Astrocyte (in vitro differentiated cells and primary cell): ENCODE measurements at regions not wholly inside any gene's neighbourhood (a gene's known extent, or its start where the extent isn't known, plus 50 kb on each side); places are given as distances from the start of the nearest gene placed in this dataset.

ENCODE experiments used
- DNase-seq: peaks from one replicate; pipeline ENCODE4 v3.0.0-alpha.2; 2010; ENCODE audit warnings: low read depth
- FAIRE-seq: peaks from 2 replicates; lab custom pipeline; 2011; peaks lifted over from hg19 to GRCh38; lab: Jason Lieb, UNC
- H2AFZ ChIP-seq: 2 replicates; pipeline ENCODE4 v1.6.0; 2012; ENCODE audit warnings: low read depth, low read length, inconsistent platforms
- H3K27ac ChIP-seq: 2 replicates; pipeline ENCODE4 v1.5.1; 2011; ENCODE audit warnings: low read depth, low read length, inconsistent platforms
- H3K27me3 ChIP-seq: 2 replicates; pipeline ENCODE4 v1.6.0; 2011; ENCODE audit warnings: low read length, inconsistent platforms; ENCODE audit not compliant: insufficient read depth
- H3K36me3 ChIP-seq: 2 replicates; pipeline ENCODE4 v1.5.1; 2011; ENCODE audit warnings: low read length, inconsistent platforms; ENCODE audit not compliant: insufficient read depth
- H3K4me1 ChIP-seq: 2 replicates; pipeline ENCODE4 v1.5.1; 2011; ENCODE audit warnings: low read length, inconsistent platforms; ENCODE audit not compliant: insufficient read depth
- H3K4me2 ChIP-seq: 2 replicates; pipeline ENCODE4 v1.6.0; 2012; ENCODE audit warnings: low read length, inconsistent platforms
- H3K4me3 ChIP-seq: 2 replicates; pipeline ENCODE4 v1.5.1; 2011; ENCODE audit warnings: low read depth, mild to moderate bottlenecking, low read length, inconsistent platforms; ENCODE audit not compliant: insufficient read depth
- H3K79me2 ChIP-seq: 2 replicates; pipeline ENCODE4 v1.6.0; 2012; ENCODE audit warnings: mild to moderate bottlenecking, low read length, inconsistent platforms; ENCODE audit not compliant: insufficient read depth
- H3K9ac ChIP-seq: 2 replicates; pipeline ENCODE4 v1.6.0; 2012; ENCODE audit warnings: mild to moderate bottlenecking, low read length, inconsistent platforms
- H3K9me3 ChIP-seq: 2 replicates; pipeline ENCODE4 v1.5.1; 2012; ENCODE audit warnings: low read depth, mild to moderate bottlenecking, low read length, inconsistent platforms; ENCODE audit not compliant: insufficient read depth
- H4K20me1 ChIP-seq: 2 replicates; pipeline ENCODE4 v1.6.0; 2012; ENCODE audit warnings: low read length, inconsistent platforms; ENCODE audit not compliant: insufficient read depth
- H3K27ac Mint-ChIP-seq: one replicate; pipeline ENCODE4 v1.8.0; 2021; ENCODE audit warnings: mild to moderate bottlenecking, mixed read lengths; ENCODE audit not compliant: unreplicated experiment
- H3K27me3 Mint-ChIP-seq: one replicate; pipeline ENCODE4 v1.8.0; 2021; ENCODE audit warnings: low read depth, mixed read lengths; ENCODE audit not compliant: unreplicated experiment
- H3K36me3 Mint-ChIP-seq: one replicate; pipeline ENCODE4 v1.8.0; 2021; ENCODE audit warnings: low read depth, mixed read lengths; ENCODE audit not compliant: unreplicated experiment
- H3K4me1 Mint-ChIP-seq: one replicate; pipeline ENCODE4 v1.8.0; 2021; ENCODE audit warnings: low read depth, mixed read lengths; ENCODE audit not compliant: unreplicated experiment
- H3K4me3 Mint-ChIP-seq: one replicate; pipeline ENCODE4 v1.8.0; 2021; ENCODE audit warnings: mild to moderate bottlenecking, moderate library complexity, mixed read lengths; ENCODE audit not compliant: unreplicated experiment
- H3K9me3 Mint-ChIP-seq: one replicate; pipeline ENCODE4 v1.8.0; 2021; ENCODE audit warnings: mild to moderate bottlenecking, mixed read lengths; ENCODE audit not compliant: unreplicated experiment
- EZH2 ChIP-seq: IDR thresholded peaks from 2 replicates; pipeline ENCODE4 v1.6.1; 2012; ENCODE audit warnings: mild to moderate bottlenecking, low read length, inconsistent platforms; ENCODE audit not compliant: insufficient read depth
- TF ChIP-seq, protein P1 (sequence below): IDR thresholded peaks from 2 replicates; pipeline ENCODE4 v1.5.1; 2011; ENCODE audit warnings: low read depth, mild to moderate bottlenecking, inconsistent platforms, low read length, moderate library complexity; ENCODE audit not compliant: insufficient read depth

DNA sequence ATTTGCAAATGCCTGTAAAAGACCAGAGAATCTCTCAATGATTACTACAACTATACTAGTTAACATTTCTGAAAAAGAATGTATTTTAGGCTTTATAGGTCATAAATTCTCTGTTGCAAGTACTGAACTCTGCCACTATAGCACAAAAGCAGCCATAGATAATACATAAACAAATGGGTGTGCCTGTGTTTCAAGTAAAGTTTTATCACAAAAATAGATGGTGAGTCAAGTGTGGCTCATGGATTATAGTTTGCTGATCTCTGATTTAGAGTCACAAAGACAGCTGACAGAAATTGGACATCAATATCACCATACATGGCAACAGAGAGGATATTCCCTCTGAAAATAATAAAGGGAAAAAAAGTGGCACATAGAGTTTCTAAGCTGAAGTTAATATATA is 68.1 kb downstream of the FSCB start:
- Mint-ChIP-seq H3K27me3 (no peaks in the 10 kb centered on the region), H3K4me3 (no peak overlapping the region), H3K36me3 (no peaks in the 10 kb centered on the region), H3K9me3 (peaks cover 2% of the 10 kb centered on the region), H3K4me1 (peaks cover 14% of the 10 kb centered on the region), H3K27ac (no peak overlapping the region)
- H3K36me3 ChIP-seq = no peaks in the 10 kb centered on the region
- no peaks in the 10 kb centered on the region for H3K79me2 ChIP-seq
- no peak overlapping the region for H3K4me2 ChIP-seq
- no peaks in the 10 kb centered on the region for H4K20me1 ChIP-seq
- H3K27ac ChIP-seq = no peak overlapping the region
- H2AFZ ChIP-seq = no peak overlapping the region
- DNase-seq (no peak), FAIRE-seq (no peak)
- TF ChIP-seq, protein P1, sequence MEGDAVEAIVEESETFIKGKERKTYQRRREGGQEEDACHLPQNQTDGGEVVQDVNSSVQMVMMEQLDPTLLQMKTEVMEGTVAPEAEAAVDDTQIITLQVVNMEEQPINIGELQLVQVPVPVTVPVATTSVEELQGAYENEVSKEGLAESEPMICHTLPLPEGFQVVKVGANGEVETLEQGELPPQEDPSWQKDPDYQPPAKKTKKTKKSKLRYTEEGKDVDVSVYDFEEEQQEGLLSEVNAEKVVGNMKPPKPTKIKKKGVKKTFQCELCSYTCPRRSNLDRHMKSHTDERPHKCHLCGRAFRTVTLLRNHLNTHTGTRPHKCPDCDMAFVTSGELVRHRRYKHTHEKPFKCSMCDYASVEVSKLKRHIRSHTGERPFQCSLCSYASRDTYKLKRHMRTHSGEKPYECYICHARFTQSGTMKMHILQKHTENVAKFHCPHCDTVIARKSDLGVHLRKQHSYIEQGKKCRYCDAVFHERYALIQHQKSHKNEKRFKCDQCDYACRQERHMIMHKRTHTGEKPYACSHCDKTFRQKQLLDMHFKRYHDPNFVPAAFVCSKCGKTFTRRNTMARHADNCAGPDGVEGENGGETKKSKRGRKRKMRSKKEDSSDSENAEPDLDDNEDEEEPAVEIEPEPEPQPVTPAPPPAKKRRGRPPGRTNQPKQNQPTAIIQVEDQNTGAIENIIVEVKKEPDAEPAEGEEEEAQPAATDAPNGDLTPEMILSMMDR = no peak
- no peak for TF ChIP-seq EZH2
- no peak overlapping the region for H3K4me3 ChIP-seq
- no peak overlapping the region for H3K9ac ChIP-seq
- no peaks in the 10 kb centered on the region for H3K9me3 ChIP-seq
- no peaks in the 10 kb centered on the region for H3K27me3 ChIP-seq
- no peaks in the 10 kb centered on the region for H3K4me1 ChIP-seq

DNA sequence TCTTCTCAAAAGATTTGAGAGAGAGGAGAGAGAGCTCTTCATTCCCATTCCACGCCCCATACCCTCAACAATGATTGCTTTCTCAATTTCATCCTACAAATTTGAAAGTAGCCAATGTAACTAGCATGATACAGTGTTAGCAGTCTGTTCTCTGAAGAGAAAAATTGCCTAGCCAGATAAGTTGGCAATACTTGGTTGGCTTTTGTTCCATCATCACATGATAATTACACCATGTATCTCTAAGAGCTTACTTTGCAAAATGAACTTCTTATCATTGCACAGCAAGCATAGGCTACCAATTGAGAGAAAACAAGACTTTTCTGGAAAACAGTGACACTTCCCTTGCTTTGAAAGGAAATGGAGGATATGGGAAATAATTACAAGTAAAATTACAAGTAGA is 68.9 kb downstream of the FSCB start:
- H3K4me1 Mint-ChIP-seq = peaks cover 14% of the 10 kb centered on the region
- Histone ChIP-seq H3K9me3 (no peaks in the 10 kb centered on the region), H3K36me3 (no peaks in the 10 kb centered on the region), H3K27ac (no peak overlapping the region), H3K27me3 (no peaks in the 10 kb centered on the region), H2AFZ (no peak overlapping the region), H3K9ac (no peak overlapping the region), H4K20me1 (no peaks in the 10 kb centered on the region), H3K79me2 (no peaks in the 10 kb centered on the region), H3K4me2 (no peak overlapping the region), H3K4me1 (no peaks in the 10 kb centered on the region), H3K4me3 (no peak overlapping the region)
- H3K36me3 Mint-ChIP-seq = no peaks in the 10 kb centered on the region
- H3K4me3 Mint-ChIP-seq = no peak overlapping the region
- H3K27ac Mint-ChIP-seq = no peak overlapping the region
- TF ChIP-seq, protein P1 = no peak
- TF ChIP-seq EZH2 = no peak
- H3K27me3 Mint-ChIP-seq = no peaks in the 10 kb centered on the region
- no peak for FAIRE-seq
- peaks cover 2% of the 10 kb centered on the region for H3K9me3 Mint-ChIP-seq
- no peak for DNase-seq

DNA sequence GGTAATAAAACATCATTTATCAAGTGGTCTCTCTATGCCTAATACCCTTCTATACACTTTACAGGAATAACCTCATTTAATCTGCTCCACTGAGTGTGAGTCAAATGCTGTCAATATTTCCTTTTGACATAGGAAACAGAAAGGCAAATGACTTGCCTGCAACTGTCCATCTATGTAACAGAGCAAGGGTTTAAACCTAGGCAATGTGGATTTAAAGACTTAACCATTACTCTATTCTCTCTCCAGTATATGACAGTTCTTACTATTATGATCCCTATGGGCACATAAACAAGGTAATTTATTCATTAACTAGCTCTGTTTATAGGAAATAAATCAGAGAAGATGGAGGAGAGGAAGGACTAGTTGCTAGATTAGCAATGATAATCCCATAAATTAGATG is 70.6 kb downstream of the FSCB start:
- FAIRE-seq = no peak
- no peaks in the 10 kb centered on the region for H3K36me3 Mint-ChIP-seq

More for the DNA sequence above, 70.6 kb downstream of the FSCB start:
- Mint-ChIP-seq H3K27ac (no peak overlapping the region), H3K4me3 (no peak overlapping the region), H3K27me3 (no peaks in the 10 kb centered on the region), H3K9me3 (peaks cover 2% of the 10 kb centered on the region), H3K4me1 (peaks cover 13% of the 10 kb centered on the region)
- H3K36me3 ChIP-seq = no peaks in the 10 kb centered on the region
- no peak for DNase-seq
- no peak overlapping the region for H3K27ac ChIP-seq
- H3K9ac ChIP-seq = no peak overlapping the region
- H3K9me3 ChIP-seq = no peaks in the 10 kb centered on the region
- no peak overlapping the region for H3K4me3 ChIP-seq
- no peaks in the 10 kb centered on the region for H3K4me1 ChIP-seq
- no peaks in the 10 kb centered on the region for H4K20me1 ChIP-seq
- no peaks in the 10 kb centered on the region for H3K79me2 ChIP-seq
- no peaks in the 10 kb centered on the region for H3K27me3 ChIP-seq
- TF ChIP-seq EZH2 = no peak
- TF ChIP-seq, protein P1 = no peak
- H2AFZ ChIP-seq = no peak overlapping the region
- no peak overlapping the region for H3K4me2 ChIP-seq
